ENCODE measurements at regions not wholly inside any gene's neighbourhood (a gene's known extent, or its start where the extent isn't known, plus 50 kb on each side); places are given as distances from the start of the nearest gene placed in this dataset.

DNA sequence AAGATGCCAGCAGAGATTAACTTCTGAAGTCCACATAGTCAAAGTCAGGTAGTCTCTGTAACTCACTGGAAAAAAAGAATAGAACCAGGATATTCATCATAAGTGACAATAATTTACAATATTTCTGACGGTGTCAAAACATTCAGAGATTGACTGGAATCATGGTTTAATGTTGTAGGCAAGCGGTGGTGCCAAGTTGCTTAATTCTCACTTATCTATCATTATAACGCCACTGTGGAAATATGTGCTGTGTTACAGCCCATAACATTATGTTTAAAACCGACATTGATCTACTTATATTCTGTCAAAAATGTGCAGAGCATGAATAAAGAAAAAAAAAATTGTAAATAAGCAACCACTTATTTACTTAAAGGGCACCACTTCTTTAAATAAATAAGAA is 801.7 kb downstream of the DIPK2A start:
- DNase-seq (ENCODE audit: extremely low spot score), result no peak
- ChIA-PET POLR2A (no interaction called here), CTCF (interaction anchor here (0.8 kb wide), 1 partner anchor 1348 kb away, joined by 4 read pairs; no protein-coding TSS in a partner anchor)
- no peak for TF ChIP-seq LEF1 (IDR thresholded peaks at IDR 0.05; ENCODE audit: borderline replicate concordance)
- no peak for TF ChIP-seq SP1 (IDR thresholded peaks at IDR 0.05)
- no peak for TF ChIP-seq FOXM1 (IDR thresholded peaks at IDR 0.05; ENCODE audit: borderline replicate concordance)
- no peak for TF ChIP-seq L3MBTL2 (conservative IDR thresholded peaks at IDR 0.05)
- TF ChIP-seq ZNF384 (IDR thresholded peaks at IDR 0.05), result no peak
- TF ChIP-seq HDGF (IDR thresholded peaks at IDR 0.05; ENCODE audit: borderline replicate concordance), result no peak
- no peak for TF ChIP-seq NFRKB (IDR thresholded peaks at IDR 0.05)
- no peak for TF ChIP-seq FOXK2 (IDR thresholded peaks at IDR 0.05)
- no peak for TF ChIP-seq TARDBP (IDR thresholded peaks at IDR 0.05)
- no peak for TF ChIP-seq BHLHE40 (IDR thresholded peaks at IDR 0.05; ENCODE audit: borderline replicate concordance)
- no peak for TF ChIP-seq ELF4 (IDR thresholded peaks at IDR 0.05)
- no peak for TF ChIP-seq FOXA1 (IDR thresholded peaks at IDR 0.05)
- TF ChIP-seq ARNT (IDR thresholded peaks at IDR 0.05), result no peak
- TF ChIP-seq SUZ12 (IDR thresholded peaks at IDR 0.05), result no peak
- TF ChIP-seq, protein P1, sequence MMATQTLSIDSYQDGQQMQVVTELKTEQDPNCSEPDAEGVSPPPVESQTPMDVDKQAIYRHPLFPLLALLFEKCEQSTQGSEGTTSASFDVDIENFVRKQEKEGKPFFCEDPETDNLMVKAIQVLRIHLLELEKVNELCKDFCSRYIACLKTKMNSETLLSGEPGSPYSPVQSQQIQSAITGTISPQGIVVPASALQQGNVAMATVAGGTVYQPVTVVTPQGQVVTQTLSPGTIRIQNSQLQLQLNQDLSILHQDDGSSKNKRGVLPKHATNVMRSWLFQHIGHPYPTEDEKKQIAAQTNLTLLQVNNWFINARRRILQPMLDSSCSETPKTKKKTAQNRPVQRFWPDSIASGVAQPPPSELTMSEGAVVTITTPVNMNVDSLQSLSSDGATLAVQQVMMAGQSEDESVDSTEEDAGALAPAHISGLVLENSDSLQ (IDR thresholded peaks at IDR 0.05), result no peak
- TF ChIP-seq CTBP1 (IDR thresholded peaks at IDR 0.05; ENCODE audit: borderline replicate concordance), result no peak

DNA sequence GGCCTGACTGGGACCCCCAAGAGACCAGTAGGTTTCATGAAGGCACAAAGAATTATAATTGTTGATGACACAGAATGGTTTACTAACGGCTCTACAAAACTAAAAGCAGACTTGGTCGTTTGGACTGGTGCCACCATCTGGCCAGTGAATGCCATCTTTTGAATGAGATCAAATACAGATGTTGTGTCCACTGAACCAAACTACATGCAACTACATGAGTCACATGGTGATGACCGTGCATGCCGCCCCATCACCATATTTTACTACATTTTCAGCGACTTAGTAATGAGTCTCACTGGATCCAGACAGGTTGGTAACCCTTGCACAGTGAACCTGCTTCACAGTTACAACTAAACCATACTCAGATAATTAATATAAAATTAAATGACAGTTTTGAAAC is 803.3 kb downstream of the DIPK2A start:
- TF ChIP-seq LEF1 (IDR thresholded peaks at IDR 0.05; ENCODE audit: borderline replicate concordance) (no peak), FOXM1 (IDR thresholded peaks at IDR 0.05; ENCODE audit: borderline replicate concordance) (no peak), NFRKB (IDR thresholded peaks at IDR 0.05) (no peak)
- TF ChIP-seq, protein P1 (IDR thresholded peaks at IDR 0.05), result no peak
- CTCF ChIA-PET, result no interaction called here
- DNase-seq (ENCODE audit: extremely low spot score), result no peak
- POLR2A ChIA-PET, result no interaction called here

DNA sequence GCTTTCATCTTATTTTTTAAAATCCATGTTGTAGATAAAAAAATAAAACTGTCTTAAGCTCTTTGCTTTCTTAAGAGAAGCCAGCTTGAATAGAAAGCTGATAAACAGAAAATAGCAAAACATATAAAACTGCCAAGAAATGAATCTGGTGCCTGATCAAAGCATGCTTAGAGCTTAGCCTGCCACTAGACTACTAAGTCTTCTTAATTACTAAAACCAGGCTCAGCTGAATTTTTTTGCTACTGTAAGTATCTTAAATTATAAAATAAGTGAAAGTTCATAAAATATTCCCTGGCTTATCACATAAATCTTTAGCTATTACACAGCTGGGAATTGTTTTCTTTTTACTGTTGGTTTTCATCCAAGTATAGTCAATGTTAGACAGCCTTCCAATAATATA is 803.9 kb downstream of the DIPK2A start:
- ChIA-PET POLR2A (interaction anchor here (2.4 kb wide), 1 partner anchor 804 kb away, joined by 7 read pairs; the partner anchor contains the start of gene DIPK2A), CTCF (no interaction called here)
- DNase-seq (ENCODE audit: extremely low spot score), result no peak
- TF ChIP-seq NFRKB (IDR thresholded peaks at IDR 0.05) (no peak), ELF4 (IDR thresholded peaks at IDR 0.05) (no peak), TARDBP (IDR thresholded peaks at IDR 0.05) (no peak), SUZ12 (IDR thresholded peaks at IDR 0.05) (no peak), LEF1 (IDR thresholded peaks at IDR 0.05; ENCODE audit: borderline replicate concordance) (no peak), SP1 (IDR thresholded peaks at IDR 0.05) (no peak), FOXM1 (IDR thresholded peaks at IDR 0.05; ENCODE audit: borderline replicate concordance) (no peak), HDGF (IDR thresholded peaks at IDR 0.05; ENCODE audit: borderline replicate concordance) (no peak), ARNT (IDR thresholded peaks at IDR 0.05) (no peak), FOXK2 (IDR thresholded peaks at IDR 0.05) (no peak), L3MBTL2 (conservative IDR thresholded peaks at IDR 0.05) (no peak), CTBP1 (IDR thresholded peaks at IDR 0.05; ENCODE audit: borderline replicate concordance) (no peak)
- TF ChIP-seq, protein P1 (IDR thresholded peaks at IDR 0.05), result no peak

DNA sequence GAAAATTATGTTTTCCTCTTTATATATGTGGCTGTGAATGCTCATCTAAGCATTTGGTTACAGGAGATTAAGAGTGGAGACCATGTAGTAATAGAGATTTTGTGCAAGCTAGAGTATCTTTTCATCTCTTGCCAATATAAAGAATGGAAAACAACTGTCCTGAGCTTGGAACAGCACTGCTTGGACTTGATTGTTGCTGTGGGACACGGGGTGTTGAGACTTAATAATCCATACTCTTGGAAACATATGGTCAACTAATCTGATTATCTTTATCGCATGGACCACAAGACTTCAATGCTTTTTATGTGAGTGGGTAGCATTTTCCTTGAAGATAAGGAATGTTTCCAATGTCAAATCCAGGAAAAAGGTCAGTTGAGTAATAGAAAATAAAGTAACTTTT is 806.3 kb downstream of the DIPK2A start:
- CTCF ChIA-PET, result interaction anchor here (0.6 kb wide), 1 partner anchor 229 kb away, joined by 3 read pairs; no protein-coding TSS in a partner anchor

DNA sequence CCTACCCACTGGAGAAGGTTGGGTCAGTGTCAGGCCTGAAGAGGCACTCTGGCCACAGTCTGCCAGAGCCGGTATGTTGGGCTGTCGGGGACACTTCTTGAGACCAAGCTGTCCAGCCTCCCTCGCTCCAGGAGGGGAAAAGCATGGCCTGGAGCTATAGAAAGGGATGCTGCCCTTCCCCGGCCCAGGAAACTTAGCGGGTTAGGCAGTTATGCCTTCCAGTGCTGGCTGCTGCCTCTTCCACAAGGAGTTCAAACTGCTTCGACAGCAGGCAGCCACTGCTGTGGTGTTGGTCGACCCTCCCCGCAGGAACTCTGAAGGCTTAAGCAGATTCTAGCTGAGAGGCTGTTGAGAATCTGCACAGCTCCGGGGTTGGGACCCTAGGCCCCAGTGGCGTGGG is 819.4 kb downstream of the DIPK2A start:
- POLR2A ChIA-PET, result no interaction called here
- CTCF ChIA-PET, result no interaction called here
- TF ChIP-seq L3MBTL2 (conservative IDR thresholded peaks at IDR 0.05) (no peak), SUZ12 (IDR thresholded peaks at IDR 0.05) (no peak), CTBP1 (IDR thresholded peaks at IDR 0.05; ENCODE audit: borderline replicate concordance) (no peak), LEF1 (IDR thresholded peaks at IDR 0.05; ENCODE audit: borderline replicate concordance) (no peak), FOXA1 (IDR thresholded peaks at IDR 0.05) (no peak), FOXK2 (IDR thresholded peaks at IDR 0.05) (no peak)
- TF ChIP-seq, protein P1 (IDR thresholded peaks at IDR 0.05), result no peak
- DNase-seq (ENCODE audit: extremely low spot score), result no peak

More for the DNA sequence above, 806.3 kb downstream of the DIPK2A start:
- no peak for DNase-seq (ENCODE audit: extremely low spot score)
- POLR2A ChIA-PET, result no interaction called here
- TF ChIP-seq SUZ12 (IDR thresholded peaks at IDR 0.05), result no peak
- TF ChIP-seq, protein P1 (IDR thresholded peaks at IDR 0.05), result no peak
- TF ChIP-seq CTBP1 (IDR thresholded peaks at IDR 0.05; ENCODE audit: borderline replicate concordance), result no peak
- TF ChIP-seq BHLHE40 (IDR thresholded peaks at IDR 0.05; ENCODE audit: borderline replicate concordance), result no peak
- no peak for TF ChIP-seq TARDBP (IDR thresholded peaks at IDR 0.05)
- no peak for TF ChIP-seq ARNT (IDR thresholded peaks at IDR 0.05)
- no peak for TF ChIP-seq NFRKB (IDR thresholded peaks at IDR 0.05)
- TF ChIP-seq LEF1 (IDR thresholded peaks at IDR 0.05; ENCODE audit: borderline replicate concordance), result no peak
- TF ChIP-seq HDGF (IDR thresholded peaks at IDR 0.05; ENCODE audit: borderline replicate concordance), result no peak
